GM12801 (cell line): ENCODE measurements at regions not wholly inside any gene's neighbourhood (a gene's known extent, or its start where the extent isn't known, plus 50 kb on each side); places are given as distances from the start of the nearest gene placed in this dataset.

Experiments used
- CTCF ChIP-seq: IDR thresholded peaks from one replicate; pipeline ENCODE4 v1.5.1; 2011; ENCODE audit warnings: control low read depth; ENCODE audit not compliant: insufficient read length; ENCODE audit errors: extremely low read depth

GRCh38 chr13:73832825-73833224, 301.4 kb downstream of the KLF12 start:
- no peak for TF ChIP-seq CTCF

GRCh38 chr13:73832128-73832588, 302.0 kb downstream of the KLF12 start:
- TF ChIP-seq CTCF: no peak

- no peak for TF ChIP-seq CTCF
Observed at GRCh38 chr13:73829416-73829815, 304.8 kb downstream of the KLF12 start.

GRCh38 chr13:73828811-73829210, 305.4 kb downstream of the KLF12 start:
- TF ChIP-seq CTCF: no peak

GRCh38 chr13:73827434-73827833, 306.8 kb downstream of the KLF12 start:
- no peak for TF ChIP-seq CTCF

GRCh38 chr13:73825143-73825542, 309.1 kb downstream of the KLF12 start:
- no peak for TF ChIP-seq CTCF

- no peak for TF ChIP-seq CTCF
Observed at GRCh38 chr13:73822668-73823592, 311.3 kb downstream of the KLF12 start.
